Pancreas (tissue), 10 donors: ENCODE measurements at regions not wholly inside any gene's neighbourhood (a gene's known extent, or its start where the extent isn't known, plus 50 kb on each side); places are given as distances from the start of the nearest gene placed in this dataset.

Experiments
- ATAC-seq, 4 donors: fragments of 200-7000 bp; cut with Tn5 transposase; one replicate each; pipeline versions ENCODE4 v1.8.0 to v1.9.1; 2020; ENCODE audit warnings: mild to moderate bottlenecking in 4 of 4, moderate library complexity in 4 of 4
- DNase-seq, 6 donors: peaks; one replicate each; pipeline ENCODE4 v3.0.0-alpha.2; 2020
- FAIRE-seq: peaks from 2 replicates; lab custom pipeline; 2012; peaks lifted over from hg19 to GRCh38; lab: Jason Lieb, UNC
- H3K27ac ChIP-seq, 4 donors: fragments of 200-600 bp; sonication (generic); 1 replicate in 3 of 4; 2 replicates in 1 of 4; pipeline versions ENCODE4 v1.5.0 to v1.8.0; 2020
- H3K27me3 ChIP-seq, 4 donors: fragments of 200-600 bp; one replicate each; pipeline ENCODE4 v1.8.0; 2021
- H3K36me3 ChIP-seq, 3 donors: fragments of 200-600 bp; sonication (generic) in 1 of 3; one replicate each; pipeline versions ENCODE4 v1.5.0 to v1.8.0; 2020 to 2021
- H3K4me1 ChIP-seq, 3 donors: fragments of 200-600 bp; one replicate each; pipeline ENCODE4 v1.8.0; 2021
- H3K4me3 ChIP-seq, 4 donors: fragments of 200-600 bp; sonication (generic) in 2 of 4; one replicate each; pipeline versions ENCODE4 v1.5.0 to v1.8.0; 2020 to 2021
- H3K9me3 ChIP-seq, 4 donors: fragments of 200-600 bp; one replicate each; pipeline ENCODE4 v1.8.0; 2021
- CTCF ChIP-seq, 4 donors: fragments of 200-600 bp; sonication (generic) in 3 of 4; IDR thresholded peaks; one replicate each; pipeline versions ENCODE4 v1.5.0 to v1.8.0; 2021; ENCODE audit warnings: antibody characterized with exemption in 4 of 4
- WGBS, 2 donors: extraction: QIAGEN DNeasy Blood & Tissue Kit; methylation state at CpG; one replicate each; pipeline ENCODE4 v1.1.7; 2013; 5-methylcytosine and 5-hydroxymethylcytosine counted together
- intact Hi-C, 3 donors: fragments of 100-400 bp; cut with DNase I; formaldehyde crosslinking; loops; one replicate each; pipeline versions ENCODE4 v1.11.1 to v1.14.2; 2022
- donor health status: healthy with polysubstance abuse.
- donor health status: DM: no; HTN: no; CAD: no; lungs with moderate emphysema.
- donor health status: DM: no; HTN: no; CAD: no.
- donor health status: control.
- donor health status: control.
- donor health status: Bipolar disorder and iron deficiency.
- donor health status: DM: yes; HTN: yes; CAD: no.
- donor health status: DM: no; HTN: no; CAD: no.
- donor health status: DM: no; HTN: no; CAD: no.
- donor health status: DM: yes; HTN: yes; CAD: no.

GRCh38 chr2:78585871-78586270 is 439.6 kb upstream of the REG3G start:
- intact Hi-C loops: no loop called here
- no peak for TF ChIP-seq CTCF (IDR thresholded peaks at IDR 0.05)
- FAIRE-seq (no peak), DNase-seq (no peak), ATAC-seq (no peak)
- Histone ChIP-seq H3K4me1 (no peaks in the 10 kb centered on the region), H3K27ac (no peak overlapping the region), H3K36me3 (no peaks in the 10 kb centered on the region), H3K4me3 (no peak overlapping the region), H3K9me3 (no peaks in the 10 kb centered on the region), H3K27me3 (peaks cover 0 to 11% (median 0%) of the 10 kb centered on the region in 4 donors)
- WGBS, 2 donors: 31 to 35% methylated on average over 3 of the region's 3 CpGs

GRCh38 chr2:78586316-78586715 is 439.2 kb upstream of the REG3G start:
- DNase-seq (no peak), FAIRE-seq (no peak), ATAC-seq (no peak)
- Histone ChIP-seq H3K36me3 (no peaks in the 10 kb centered on the region), H3K4me3 (no peak overlapping the region), H3K4me1 (no peaks in the 10 kb centered on the region), H3K9me3 (no peaks in the 10 kb centered on the region), H3K27ac (no peak overlapping the region), H3K27me3 (peaks cover 0 to 11% (median 0%) of the 10 kb centered on the region in 4 donors)
- 43 to 44% methylated on average over 1 of the region's 1 CpG for WGBS, 2 donors
- TF ChIP-seq CTCF (IDR thresholded peaks at IDR 0.05): no peak
- intact Hi-C loops: no loop called here

- Histone ChIP-seq H3K36me3 (no peaks in the 10 kb centered on the region), H3K4me3 (no peak overlapping the region), H3K9me3 (no peaks in the 10 kb centered on the region), H3K4me1 (no peaks in the 10 kb centered on the region), H3K27me3 (peaks cover 0 to 11% (median 0%) of the 10 kb centered on the region in 4 donors), H3K27ac (no peak overlapping the region)
- ATAC-seq: no peak
- TF ChIP-seq CTCF (IDR thresholded peaks at IDR 0.05): no peak
- FAIRE-seq: no peak
- intact Hi-C loops: no loop called here
- DNase-seq: no peak
Observed at GRCh38 chr2:78589871-78590270, 435.6 kb upstream of the REG3G start.

- peaks cover 0 to 8% (median 0%) of the 10 kb centered on the region in 4 donors for H3K27me3 ChIP-seq
- no peak for TF ChIP-seq CTCF (IDR thresholded peaks at IDR 0.05)
- FAIRE-seq: no peak
- WGBS, 2 donors: 57 to 62% methylated on average over 3 of the region's 3 CpGs
- H3K4me1 ChIP-seq: no peaks in the 10 kb centered on the region
- DNase-seq: no peak
- intact Hi-C loops: no loop called here
- H3K27ac ChIP-seq: no peak overlapping the region
- H3K9me3 ChIP-seq: no peaks in the 10 kb centered on the region
- no peaks in the 10 kb centered on the region for H3K36me3 ChIP-seq
- no peak overlapping the region for H3K4me3 ChIP-seq
- ATAC-seq: no peak
Observed at GRCh38 chr2:78592491-78592890, 433.0 kb upstream of the REG3G start.

GRCh38 chr2:78601113-78601512 is 424.4 kb upstream of the REG3G start:
- no peaks in the 10 kb centered on the region for H3K27me3 ChIP-seq
- ATAC-seq: no peak
- no peak overlapping the region for H3K4me3 ChIP-seq
- H3K9me3 ChIP-seq: no peaks in the 10 kb centered on the region
- H3K27ac ChIP-seq: no peak overlapping the region
- H3K36me3 ChIP-seq: no peaks in the 10 kb centered on the region
- no peaks in the 10 kb centered on the region for H3K4me1 ChIP-seq
- FAIRE-seq: no peak
- intact Hi-C loops: no loop called here
- WGBS, 2 donors: 85 to 86% methylated on average over 1 of the region's 1 CpG
- no peak for DNase-seq
- no peak for TF ChIP-seq CTCF (IDR thresholded peaks at IDR 0.05)
